GM12873 (cell line): ENCODE measurements at regions not wholly inside any gene's neighbourhood (a gene's known extent, or its start where the extent isn't known, plus 50 kb on each side); places are given as distances from the start of the nearest gene placed in this dataset.

Experiments
- TF ChIP-seq, protein P1 (sequence below): IDR thresholded peaks from 2 replicates; pipeline ENCODE4 v1.5.1; 2012; ENCODE audit warnings: low read depth, mild to moderate bottlenecking, moderate library complexity, low read length, control low read depth; ENCODE audit not compliant: insufficient read depth; ENCODE audit errors: missing control alignments

DNA sequence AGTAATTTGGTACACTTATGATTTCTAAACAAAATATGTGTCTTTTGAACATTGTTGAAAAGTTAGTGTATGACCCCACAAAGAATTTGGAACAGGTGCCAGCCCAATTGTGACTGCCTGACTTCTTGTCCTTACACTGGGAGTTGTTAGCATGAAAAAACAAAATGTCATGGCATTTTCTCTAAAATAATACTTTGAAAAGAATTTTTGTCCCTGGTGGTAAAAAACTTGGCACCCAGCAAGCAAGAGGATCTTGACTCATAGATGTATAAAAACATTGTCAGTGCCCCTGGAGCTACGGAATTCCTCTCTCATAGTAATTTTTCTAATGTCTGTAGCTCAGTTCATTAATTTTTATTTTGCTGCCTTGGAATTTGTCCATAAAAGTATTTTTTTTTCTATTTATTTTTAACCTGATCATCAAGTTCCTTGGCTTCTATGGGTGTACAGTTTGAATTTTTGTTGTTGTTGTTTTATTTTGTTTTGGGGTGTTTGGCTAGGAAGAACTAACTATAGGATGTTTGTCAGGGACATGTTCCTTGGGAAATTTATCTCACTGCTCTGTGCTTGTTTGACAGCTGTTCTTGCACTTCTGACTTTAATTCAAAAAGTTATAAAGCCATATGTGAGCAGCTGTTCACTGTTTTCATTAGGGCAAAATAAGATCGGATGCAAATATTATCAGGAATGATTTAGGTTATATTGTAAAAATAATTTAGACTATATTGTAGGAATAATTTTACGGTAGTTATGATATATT lies 95.4 kb upstream of the NUDT6 start:
- TF ChIP-seq, protein P1, sequence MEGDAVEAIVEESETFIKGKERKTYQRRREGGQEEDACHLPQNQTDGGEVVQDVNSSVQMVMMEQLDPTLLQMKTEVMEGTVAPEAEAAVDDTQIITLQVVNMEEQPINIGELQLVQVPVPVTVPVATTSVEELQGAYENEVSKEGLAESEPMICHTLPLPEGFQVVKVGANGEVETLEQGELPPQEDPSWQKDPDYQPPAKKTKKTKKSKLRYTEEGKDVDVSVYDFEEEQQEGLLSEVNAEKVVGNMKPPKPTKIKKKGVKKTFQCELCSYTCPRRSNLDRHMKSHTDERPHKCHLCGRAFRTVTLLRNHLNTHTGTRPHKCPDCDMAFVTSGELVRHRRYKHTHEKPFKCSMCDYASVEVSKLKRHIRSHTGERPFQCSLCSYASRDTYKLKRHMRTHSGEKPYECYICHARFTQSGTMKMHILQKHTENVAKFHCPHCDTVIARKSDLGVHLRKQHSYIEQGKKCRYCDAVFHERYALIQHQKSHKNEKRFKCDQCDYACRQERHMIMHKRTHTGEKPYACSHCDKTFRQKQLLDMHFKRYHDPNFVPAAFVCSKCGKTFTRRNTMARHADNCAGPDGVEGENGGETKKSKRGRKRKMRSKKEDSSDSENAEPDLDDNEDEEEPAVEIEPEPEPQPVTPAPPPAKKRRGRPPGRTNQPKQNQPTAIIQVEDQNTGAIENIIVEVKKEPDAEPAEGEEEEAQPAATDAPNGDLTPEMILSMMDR, result no peak

DNA sequence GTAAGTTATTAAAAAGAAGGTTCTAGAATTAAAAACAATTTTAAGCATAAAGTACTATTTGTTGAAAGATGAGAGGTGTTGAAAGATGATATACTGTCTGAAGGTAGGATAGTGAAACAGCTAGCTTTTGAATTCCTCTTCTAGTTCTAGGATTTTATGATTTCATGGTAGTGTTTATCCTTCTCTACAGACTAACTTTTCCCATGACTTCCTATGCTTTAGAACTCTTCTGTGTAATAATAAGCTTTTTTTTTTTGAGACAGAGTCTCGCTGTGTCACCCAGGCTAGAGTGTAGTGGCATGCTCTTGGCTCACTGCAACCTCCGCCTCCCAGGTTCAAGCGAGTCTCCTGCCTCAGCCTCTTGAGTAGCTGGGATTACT lies 96.0 kb upstream of the NUDT6 start:
- TF ChIP-seq, protein P1, result no peak

DNA sequence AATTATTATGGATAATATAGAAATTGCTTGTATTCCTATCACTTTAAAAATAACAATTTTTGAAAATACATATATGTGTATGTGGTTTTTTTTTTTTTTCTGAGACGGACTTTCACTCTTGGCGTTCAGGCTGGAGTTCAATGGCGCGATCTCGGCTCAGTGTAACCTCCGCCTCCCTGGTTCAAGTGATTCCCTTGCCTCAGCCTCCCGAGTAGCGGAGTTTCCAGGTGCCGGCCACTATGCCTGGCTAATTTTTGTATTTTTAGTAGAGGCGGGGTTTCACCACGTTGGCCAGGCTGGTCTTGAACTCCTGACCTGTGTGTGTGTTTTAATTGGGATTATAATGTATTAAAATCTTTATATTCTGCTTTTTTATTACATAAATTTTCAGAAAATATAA lies 97.9 kb upstream of the NUDT6 start:
- TF ChIP-seq, protein P1, result no peak

DNA sequence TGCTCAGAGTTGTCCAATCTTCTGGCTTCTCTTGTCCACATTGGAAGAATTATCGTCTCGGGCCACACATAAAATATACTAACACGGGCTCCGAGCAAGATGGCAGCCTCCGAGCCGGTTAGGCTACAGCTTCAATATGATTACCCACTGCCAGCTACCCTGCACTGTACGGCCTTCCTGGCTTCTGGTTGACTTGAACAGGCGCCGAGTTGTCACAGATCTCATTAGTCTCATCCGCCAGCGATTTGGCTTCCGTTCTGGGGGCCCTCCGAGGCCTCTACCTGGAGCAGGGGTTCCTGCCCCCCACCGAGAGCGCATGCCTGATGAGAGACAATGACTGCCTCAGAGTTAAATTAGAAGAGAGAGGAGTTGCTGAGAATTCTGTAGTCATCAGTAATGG lies 101.2 kb upstream of the NUDT6 start:
- TF ChIP-seq, protein P1, result no peak

DNA sequence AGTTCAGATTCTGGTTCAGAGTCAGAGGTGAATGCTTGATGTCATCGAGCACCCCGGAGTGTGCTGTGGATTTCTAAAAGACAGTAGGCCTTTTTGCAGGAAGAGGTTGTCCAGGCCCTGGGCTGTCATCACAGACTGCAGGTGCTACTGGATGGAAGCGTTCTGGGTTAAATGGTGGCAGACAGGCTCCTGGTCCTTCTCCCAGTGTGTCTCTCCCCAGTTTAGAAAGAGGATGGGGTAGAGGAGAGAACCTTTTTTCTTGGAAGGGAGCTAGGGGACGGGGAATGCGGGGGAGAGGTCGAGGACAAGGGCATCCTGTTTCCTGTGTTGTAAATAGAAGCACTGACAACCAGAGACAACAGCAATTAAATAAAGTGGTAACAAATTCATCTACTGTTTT lies 102.3 kb upstream of the NUDT6 start:
- TF ChIP-seq, protein P1, result no peak

DNA sequence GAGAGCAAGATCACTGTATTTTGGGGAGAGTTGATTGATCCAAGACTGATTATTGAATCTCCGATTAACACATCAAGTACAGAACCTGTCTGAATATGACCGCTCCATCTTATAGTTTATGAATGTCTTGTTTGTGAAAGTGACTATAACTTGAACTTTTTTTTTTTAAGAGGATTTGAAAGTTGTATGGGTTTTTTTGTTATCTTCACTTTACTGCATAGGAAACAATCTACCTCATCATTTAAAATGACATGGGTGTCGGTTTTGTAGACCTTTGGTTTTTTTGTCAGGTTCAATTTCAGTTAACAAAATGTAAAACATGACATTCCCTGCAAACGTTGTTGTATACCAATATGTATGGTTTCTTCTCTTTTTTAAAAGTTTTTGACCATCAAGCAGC lies 103.0 kb upstream of the NUDT6 start:
- TF ChIP-seq, protein P1, result no peak

DNA sequence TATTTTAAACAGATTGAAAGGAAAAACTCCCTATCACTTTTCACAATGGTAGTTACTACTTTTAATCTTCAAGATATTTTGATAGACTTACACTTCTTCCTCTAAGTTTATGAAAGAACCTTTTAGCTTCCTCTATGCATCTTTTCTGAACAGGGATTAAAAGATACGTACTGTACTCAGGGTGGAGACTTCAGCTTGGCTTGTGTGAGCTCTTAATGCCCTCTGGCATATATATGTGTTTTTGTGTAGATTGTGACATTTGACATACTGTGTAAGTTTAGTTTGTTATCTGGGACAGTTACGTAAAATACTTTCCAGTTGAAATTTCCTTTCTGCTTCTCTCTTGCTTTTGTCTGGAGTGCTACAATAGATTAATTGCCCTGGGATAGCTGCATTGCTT lies 109.3 kb upstream of the NUDT6 start:
- TF ChIP-seq, protein P1, result no peak

DNA sequence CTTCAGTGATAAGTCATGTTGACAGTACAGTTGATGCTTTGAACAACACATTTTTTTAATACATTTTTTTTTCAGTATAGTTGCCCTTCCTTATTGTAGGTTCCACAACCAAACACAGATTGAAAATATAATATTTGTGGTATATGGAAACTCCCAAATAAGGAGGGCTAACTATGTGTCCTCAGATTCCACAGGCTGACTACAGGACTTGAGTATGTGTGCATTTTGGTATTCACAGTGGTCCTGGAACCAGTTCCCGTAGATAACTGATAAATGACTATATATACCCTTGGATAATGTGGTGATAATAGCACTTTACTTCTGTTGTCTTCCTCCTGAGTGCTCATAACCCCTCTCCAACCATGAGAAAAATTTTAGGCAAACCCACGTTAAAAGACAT lies 111.6 kb upstream of the NUDT6 start:
- TF ChIP-seq, protein P1, result no peak
